ENCODE measurements at regions not wholly inside any gene's neighbourhood (a gene's known extent, or its start where the extent isn't known, plus 50 kb on each side); places are given as distances from the start of the nearest gene placed in this dataset.

GRCh38 chr2:19046986-19047780, 311.2 kb downstream of the OSR1 start:
- no peak for DNase-seq (ENCODE audit: low read depth in 4 of 4, low spot score in 2 of 4)

GRCh38 chr2:19045151-19045550, 313.3 kb downstream of the OSR1 start:
- no peak for DNase-seq (ENCODE audit: low read depth in 4 of 4, low spot score in 2 of 4)

- DNase-seq (ENCODE audit: low read depth in 4 of 4, low spot score in 2 of 4), result no peak
Measured at GRCh38 chr2:19043893-19044292, 314.5 kb downstream of the OSR1 start.

GRCh38 chr2:19041434-19042041, 316.9 kb downstream of the OSR1 start:
- no peak for DNase-seq (ENCODE audit: low read depth in 4 of 4, low spot score in 2 of 4)

- DNase-seq (ENCODE audit: low read depth in 4 of 4, low spot score in 2 of 4), result no peak
Measured at GRCh38 chr2:19038071-19039015, 320.1 kb downstream of the OSR1 start.

- DNase-seq (ENCODE audit: low read depth in 4 of 4, low spot score in 2 of 4), result no peak
Measured at GRCh38 chr2:19036091-19036490, 322.3 kb downstream of the OSR1 start.

- DNase-seq (ENCODE audit: low read depth in 4 of 4, low spot score in 2 of 4), result no peak
Measured at GRCh38 chr2:19035238-19035637, 323.2 kb downstream of the OSR1 start.

- no peak for DNase-seq (ENCODE audit: low read depth in 4 of 4, low spot score in 2 of 4)
Measured at GRCh38 chr2:19033240-19033639, 325.2 kb downstream of the OSR1 start.

- no peak for DNase-seq (ENCODE audit: low read depth in 4 of 4, low spot score in 2 of 4)
Measured at GRCh38 chr2:19031642-19032041, 326.8 kb downstream of the OSR1 start.

GRCh38 chr2:19029655-19030054, 328.8 kb downstream of the OSR1 start:
- no peak for DNase-seq (ENCODE audit: low read depth in 4 of 4, low spot score in 2 of 4)

GRCh38 chr2:19028587-19029375, 329.6 kb downstream of the OSR1 start:
- no peak for DNase-seq (ENCODE audit: low read depth in 4 of 4, low spot score in 2 of 4)

GRCh38 chr2:19027626-19028025, 330.8 kb downstream of the OSR1 start:
- no peak for DNase-seq (ENCODE audit: low read depth in 4 of 4, low spot score in 2 of 4)

GRCh38 chr2:19026261-19026660, 332.2 kb downstream of the OSR1 start:
- DNase-seq (ENCODE audit: low read depth in 4 of 4, low spot score in 2 of 4), result no peak

- no peak for DNase-seq (ENCODE audit: low read depth in 4 of 4, low spot score in 2 of 4)
Measured at GRCh38 chr2:19022334-19022733, 336.1 kb downstream of the OSR1 start.

- DNase-seq (ENCODE audit: low read depth in 4 of 4, low spot score in 2 of 4), result no peak
Measured at GRCh38 chr2:19021721-19022120, 336.7 kb downstream of the OSR1 start.

- no peak for DNase-seq (ENCODE audit: low read depth in 4 of 4, low spot score in 2 of 4)
Measured at GRCh38 chr2:19021100-19021476, 337.3 kb downstream of the OSR1 start.

- no peak for DNase-seq (ENCODE audit: low read depth in 4 of 4, low spot score in 2 of 4)
Measured at GRCh38 chr2:19020144-19021099, 338.0 kb downstream of the OSR1 start.

- no peak for DNase-seq (ENCODE audit: low read depth in 4 of 4, low spot score in 2 of 4)
Measured at GRCh38 chr2:19009510-19009909, 348.9 kb downstream of the OSR1 start.

GRCh38 chr2:19003554-19003953, 354.9 kb downstream of the OSR1 start:
- DNase-seq (ENCODE audit: low read depth in 4 of 4, low spot score in 2 of 4), result no peak

All from left renal cortex interstitium (tissue), 4 donors.